ENCODE measurements at regions not wholly inside any gene's neighbourhood (a gene's known extent, or its start where the extent isn't known, plus 50 kb on each side); places are given as distances from the start of the nearest gene placed in this dataset.
"Not testable (repeated sequence)": the region's sequence is repeated elsewhere in the genome, so short reads cannot be mapped to it uniquely, and the experiment has no call there.

- TF ChIP-seq CTCF (conservative IDR thresholded peaks at IDR 0.05; ENCODE audit: low read length), result peak; percentile 76
- DNase-seq (ENCODE audit: low read depth), result peak; percentile 60
- no peak overlapping the region for H3K4me3 ChIP-seq (ENCODE audit: low read length)
These were observed 163.0 kb upstream of the PPP1R3A start for GRCh38 chr7:114081606-114082425.

GRCh38 chr7:114077158-114077524 is 158.3 kb upstream of the PPP1R3A start:
- not testable (repeated sequence) for DNase-seq (ENCODE audit: low read depth); H3K4me3 ChIP-seq (ENCODE audit: low read length)

- not testable (repeated sequence) for H3K4me3 ChIP-seq (ENCODE audit: low read length); DNase-seq (ENCODE audit: low read depth)
These were observed 157.8 kb upstream of the PPP1R3A start for GRCh38 chr7:114076392-114077157.

- TF ChIP-seq CTCF (conservative IDR thresholded peaks at IDR 0.05; ENCODE audit: low read length), result no peak
- DNase-seq (ENCODE audit: low read depth), result no peak
- no peak overlapping the region for H3K4me3 ChIP-seq (ENCODE audit: low read length)
These were observed 154.9 kb upstream of the PPP1R3A start for GRCh38 chr7:114073701-114074100.

- H3K4me3 ChIP-seq (ENCODE audit: low read length), result no peak overlapping the region
- TF ChIP-seq CTCF (conservative IDR thresholded peaks at IDR 0.05; ENCODE audit: low read length), result no peak
- DNase-seq (ENCODE audit: low read depth), result peak; percentile 24
These were observed 151.4 kb upstream of the PPP1R3A start for GRCh38 chr7:114070246-114070645.

- no peak overlapping the region for H3K4me3 ChIP-seq (ENCODE audit: low read length)
- TF ChIP-seq CTCF (conservative IDR thresholded peaks at IDR 0.05; ENCODE audit: low read length), result no peak
- no peak for DNase-seq (ENCODE audit: low read depth)
These were observed 144.0 kb upstream of the PPP1R3A start for GRCh38 chr7:114062810-114063209.

GRCh38 chr7:114051871-114052331 is 133.1 kb upstream of the PPP1R3A start:
- H3K4me3 ChIP-seq (ENCODE audit: low read length), result no peak overlapping the region
- no peak for DNase-seq (ENCODE audit: low read depth)
- no peak for TF ChIP-seq CTCF (conservative IDR thresholded peaks at IDR 0.05; ENCODE audit: low read length)

GRCh38 chr7:114050571-114050970 is 131.8 kb upstream of the PPP1R3A start:
- no peak for TF ChIP-seq CTCF (conservative IDR thresholded peaks at IDR 0.05; ENCODE audit: low read length)
- no peak overlapping the region for H3K4me3 ChIP-seq (ENCODE audit: low read length)
- no peak for DNase-seq (ENCODE audit: low read depth)
